ENCODE measurements at regions not wholly inside any gene's neighbourhood (a gene's known extent, or its start where the extent isn't known, plus 50 kb on each side); places are given as distances from the start of the nearest gene placed in this dataset.

DNA sequence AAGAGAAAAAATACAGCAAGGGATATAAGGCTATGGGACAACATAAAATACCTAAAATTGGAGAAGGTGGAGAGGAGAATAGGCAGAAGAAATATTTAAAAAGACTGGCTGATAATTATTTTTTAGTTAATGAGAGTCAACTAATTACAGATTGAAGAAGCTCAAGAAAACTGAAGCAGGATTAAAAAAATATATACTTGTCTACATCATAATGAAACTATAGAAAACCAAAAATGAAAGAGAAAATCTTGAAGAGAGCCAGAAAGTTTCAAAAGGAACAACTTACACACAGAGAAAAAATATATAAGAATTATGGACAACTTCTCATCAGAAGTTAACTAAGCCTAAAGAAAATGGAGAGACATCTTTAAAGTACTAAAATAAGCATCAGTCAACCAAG lies 62.9 kb upstream of the APCDD1 start:
- peaks cover 0 to 2% (median 0%) of the 10 kb centered on the region in 4 donors for H3K9me3 ChIP-seq (ENCODE audit: control insufficient read depth in 4 of 4, insufficient read depth in 3 of 4, low read length in 3 of 4)
- H3K9ac ChIP-seq (ENCODE audit: insufficient read depth in 1 of 2, low read length in 2 of 2): no peak overlapping the region
- no peaks in the 10 kb centered on the region for H3K4me1 ChIP-seq (ENCODE audit: control insufficient read depth in 5 of 5, insufficient read depth in 5 of 5, low read length in 5 of 5)
- TF ChIP-seq, protein P1, sequence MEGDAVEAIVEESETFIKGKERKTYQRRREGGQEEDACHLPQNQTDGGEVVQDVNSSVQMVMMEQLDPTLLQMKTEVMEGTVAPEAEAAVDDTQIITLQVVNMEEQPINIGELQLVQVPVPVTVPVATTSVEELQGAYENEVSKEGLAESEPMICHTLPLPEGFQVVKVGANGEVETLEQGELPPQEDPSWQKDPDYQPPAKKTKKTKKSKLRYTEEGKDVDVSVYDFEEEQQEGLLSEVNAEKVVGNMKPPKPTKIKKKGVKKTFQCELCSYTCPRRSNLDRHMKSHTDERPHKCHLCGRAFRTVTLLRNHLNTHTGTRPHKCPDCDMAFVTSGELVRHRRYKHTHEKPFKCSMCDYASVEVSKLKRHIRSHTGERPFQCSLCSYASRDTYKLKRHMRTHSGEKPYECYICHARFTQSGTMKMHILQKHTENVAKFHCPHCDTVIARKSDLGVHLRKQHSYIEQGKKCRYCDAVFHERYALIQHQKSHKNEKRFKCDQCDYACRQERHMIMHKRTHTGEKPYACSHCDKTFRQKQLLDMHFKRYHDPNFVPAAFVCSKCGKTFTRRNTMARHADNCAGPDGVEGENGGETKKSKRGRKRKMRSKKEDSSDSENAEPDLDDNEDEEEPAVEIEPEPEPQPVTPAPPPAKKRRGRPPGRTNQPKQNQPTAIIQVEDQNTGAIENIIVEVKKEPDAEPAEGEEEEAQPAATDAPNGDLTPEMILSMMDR (IDR thresholded peaks at IDR 0.05; ENCODE audit: control extremely low read depth, extremely low read depth): no peak
- ATAC-seq (ENCODE audit: insufficient read depth, low FRiP score): no peak
- no peaks in the 10 kb centered on the region for H3K36me3 ChIP-seq (ENCODE audit: control insufficient read depth in 4 of 4, insufficient read depth in 4 of 4, low read length in 4 of 4)
- H3K27me3 ChIP-seq (ENCODE audit: control insufficient read depth in 3 of 3, insufficient read depth in 3 of 3, low read length in 2 of 3): no peaks in the 10 kb centered on the region
- DNase-seq: no peak
- no peak overlapping the region for H3K4me3 ChIP-seq
- no peak overlapping the region for H3K27ac ChIP-seq (ENCODE audit: low read depth in 1 of 2, low read length in 1 of 2)

- ATAC-seq (ENCODE audit: insufficient read depth, low FRiP score) (no peak), DNase-seq (no peak)
- TF ChIP-seq, protein P1 (IDR thresholded peaks at IDR 0.05; ENCODE audit: control extremely low read depth, extremely low read depth): no peak
- H3K4me1 ChIP-seq (ENCODE audit: control insufficient read depth in 5 of 5, insufficient read depth in 5 of 5, low read length in 5 of 5): peaks cover 0 to 12% (median 5%) of the 10 kb centered on the region in 5 donors
- H3K27me3 ChIP-seq (ENCODE audit: control insufficient read depth in 3 of 3, insufficient read depth in 3 of 3, low read length in 2 of 3): no peaks in the 10 kb centered on the region
- H3K9ac ChIP-seq (ENCODE audit: insufficient read depth in 1 of 2, low read length in 2 of 2): no peak overlapping the region
- no peaks in the 10 kb centered on the region for H3K36me3 ChIP-seq (ENCODE audit: control insufficient read depth in 4 of 4, insufficient read depth in 4 of 4, low read length in 4 of 4)
- no peak overlapping the region for H3K4me3 ChIP-seq
- WGBS, 2 donors: 93 to 97% methylated on average over 4 of the region's 4 CpGs
- H3K27ac ChIP-seq (ENCODE audit: low read depth in 1 of 2, low read length in 1 of 2): no peak overlapping the region
- H3K9me3 ChIP-seq (ENCODE audit: control insufficient read depth in 4 of 4, insufficient read depth in 3 of 4, low read length in 3 of 4): peaks cover 0 to 2% (median 0%) of the 10 kb centered on the region in 4 donors
Observed at GRCh38 chr18:10397004-10397403, 57.4 kb upstream of the APCDD1 start.

- no peak for ATAC-seq (ENCODE audit: insufficient read depth, low FRiP score)
- TF ChIP-seq, protein P1 (IDR thresholded peaks at IDR 0.05; ENCODE audit: control extremely low read depth, extremely low read depth): no peak
Observed at GRCh38 chr18:10398571-10398970, 55.9 kb upstream of the APCDD1 start.

GRCh38 chr18:10399465-10399864 lies 55.0 kb upstream of the APCDD1 start:
- no peak overlapping the region for H3K4me3 ChIP-seq
- H3K27me3 ChIP-seq (ENCODE audit: control insufficient read depth in 3 of 3, insufficient read depth in 3 of 3, low read length in 2 of 3): no peaks in the 10 kb centered on the region
- TF ChIP-seq, protein P1 (IDR thresholded peaks at IDR 0.05; ENCODE audit: control extremely low read depth, extremely low read depth): no peak
- H3K9ac ChIP-seq (ENCODE audit: insufficient read depth in 1 of 2, low read length in 2 of 2): no peak overlapping the region
- DNase-seq (no peak), ATAC-seq (ENCODE audit: insufficient read depth, low FRiP score) (no peak)
- H3K27ac ChIP-seq (ENCODE audit: low read depth in 1 of 2, low read length in 1 of 2): no peak overlapping the region
- H3K9me3 ChIP-seq (ENCODE audit: control insufficient read depth in 4 of 4, insufficient read depth in 3 of 4, low read length in 3 of 4): peaks cover 0 to 1% (median 0%) of the 10 kb centered on the region in 4 donors
- WGBS, 2 donors: 86 to 95% methylated on average over 5 of the region's 5 CpGs
- peaks cover 0 to 28% (median 15%) of the 10 kb centered on the region in 5 donors for H3K4me1 ChIP-seq (ENCODE audit: control insufficient read depth in 5 of 5, insufficient read depth in 5 of 5, low read length in 5 of 5)
- H3K36me3 ChIP-seq (ENCODE audit: control insufficient read depth in 4 of 4, insufficient read depth in 4 of 4, low read length in 4 of 4): no peaks in the 10 kb centered on the region

More at GRCh38 chr18:10398571-10398970, 55.9 kb upstream of the APCDD1 start:
- no peak for DNase-seq
- H3K4me1 ChIP-seq (ENCODE audit: control insufficient read depth in 5 of 5, insufficient read depth in 5 of 5, low read length in 5 of 5): peaks cover 0 to 19% (median 7%) of the 10 kb centered on the region in 5 donors
- no peaks in the 10 kb centered on the region for H3K36me3 ChIP-seq (ENCODE audit: control insufficient read depth in 4 of 4, insufficient read depth in 4 of 4, low read length in 4 of 4)
- no peak overlapping the region for H3K9ac ChIP-seq (ENCODE audit: insufficient read depth in 1 of 2, low read length in 2 of 2)
- WGBS, 2 donors: 69 to 83% methylated on average over 3 of the region's 3 CpGs
- H3K9me3 ChIP-seq (ENCODE audit: control insufficient read depth in 4 of 4, insufficient read depth in 3 of 4, low read length in 3 of 4): peaks cover 0 to 2% (median 0%) of the 10 kb centered on the region in 4 donors
- no peak overlapping the region for H3K27ac ChIP-seq (ENCODE audit: low read depth in 1 of 2, low read length in 1 of 2)
- no peak overlapping the region for H3K4me3 ChIP-seq
- H3K27me3 ChIP-seq (ENCODE audit: control insufficient read depth in 3 of 3, insufficient read depth in 3 of 3, low read length in 2 of 3): no peaks in the 10 kb centered on the region
